Astrocyte of the spinal cord (primary cell): ENCODE measurements at regions not wholly inside any gene's neighbourhood (a gene's known extent, or its start where the extent isn't known, plus 50 kb on each side); places are given as distances from the start of the nearest gene placed in this dataset.

Experiments
- DNase-seq: peaks from one replicate; pipeline ENCODE4 v3.0.0; 2011; ENCODE audit warnings: low read depth, low spot score
- H3K4me3 ChIP-seq: 2 replicates; pipeline ENCODE4 v1.5.1; 2011; ENCODE audit warnings: low read depth, mild to moderate bottlenecking, low read length, moderate library complexity
- CTCF ChIP-seq: IDR thresholded peaks from 2 replicates; pipeline ENCODE4 v1.5.1; 2012; ENCODE audit warnings: low read depth, mild to moderate bottlenecking, low read length, inconsistent platforms
- in situ Hi-C: cut with HindIII; loops from 2 replicates; pipeline ENCODE4 v1.10.0; 2017; ENCODE audit warnings: low sequenced_read_pairs

GRCh38 chr6:28732052-28732451 lies 191.7 kb downstream of the TRIM27 start:
- no peak overlapping the region for H3K4me3 ChIP-seq
- no peak for TF ChIP-seq CTCF
- DNase-seq = no peak
- in situ Hi-C loops = no loop called here

GRCh38 chr6:28734443-28734959 lies 189.3 kb downstream of the TRIM27 start:
- no peak overlapping the region for H3K4me3 ChIP-seq
- no peak for DNase-seq
- TF ChIP-seq CTCF = no peak
- in situ Hi-C loops = no loop called here

GRCh38 chr6:28736121-28736520 lies 187.7 kb downstream of the TRIM27 start:
- in situ Hi-C loops = no loop called here
- no peak for TF ChIP-seq CTCF
- no peak for DNase-seq
- H3K4me3 ChIP-seq = no peak overlapping the region

GRCh38 chr6:28737750-28738395 lies 185.9 kb downstream of the TRIM27 start:
- no peak overlapping the region for H3K4me3 ChIP-seq
- in situ Hi-C loops = no loop called here
- no peak for TF ChIP-seq CTCF
- DNase-seq = no peak

- no peak overlapping the region for H3K4me3 ChIP-seq
- in situ Hi-C loops = no loop called here
- TF ChIP-seq CTCF = no peak
- no peak for DNase-seq
Observed at GRCh38 chr6:28738396-28738765, 185.4 kb downstream of the TRIM27 start.

GRCh38 chr6:28741363-28741762 lies 182.4 kb downstream of the TRIM27 start:
- no peak overlapping the region for H3K4me3 ChIP-seq
- TF ChIP-seq CTCF = no peak
- no peak for DNase-seq
- in situ Hi-C loops = no loop called here
